Stimulated activated naive B cell treated with anti-CD40 and anti-IgM and Interleukin-4, amounts not matched to agents 10 μg/mL and 1 μg/mL and 100 μg/mL, for 72 hours (primary cell): ENCODE measurements at regions not wholly inside any gene's neighbourhood (a gene's known extent, or its start where the extent isn't known, plus 50 kb on each side); places are given as distances from the start of the nearest gene placed in this dataset.
"Not testable (repeated sequence)": the region's sequence is repeated elsewhere in the genome, so short reads cannot be mapped to it uniquely, and the experiment has no call there.

ENCODE experiments used
- ATAC-seq, 2 donors: fragments of 150-1000 bp; cut with Tn5 transposase; replicated peaks; 2 replicates each; pipeline ENCODE4 v1.10.0; 2021; ENCODE audit warnings: moderate library complexity in 1 of 2
- DNase-seq: peaks from one replicate; pipeline ENCODE4 v3.0.0; 2021
- H3K27ac Mint-ChIP-seq: one replicate; pipeline ENCODE4 v1.8.0; 2022; ENCODE audit warnings: mild to moderate bottlenecking, mixed read lengths
- H3K27me3 Mint-ChIP-seq, 2 donors: one replicate each; pipeline ENCODE4 v1.8.0; 2022; ENCODE audit warnings: mixed read lengths in 2 of 2
- H3K36me3 Mint-ChIP-seq, 2 donors: one replicate each; pipeline ENCODE4 v1.8.0; 2022; ENCODE audit warnings: mixed read lengths in 2 of 2, mild to moderate bottlenecking in 1 of 2
- H3K4me1 Mint-ChIP-seq, 2 donors: one replicate each; pipeline ENCODE4 v1.8.0; 2022; ENCODE audit warnings: mixed read lengths in 2 of 2, mild to moderate bottlenecking in 1 of 2
- H3K4me3 Mint-ChIP-seq, 2 donors: one replicate each; pipeline ENCODE4 v1.8.0; 2022; ENCODE audit warnings: mild to moderate bottlenecking in 2 of 2, mixed read lengths in 2 of 2, moderate library complexity in 1 of 2
- H3K9me3 Mint-ChIP-seq, 2 donors: one replicate each; pipeline ENCODE4 v1.8.0; 2022; ENCODE audit warnings: mixed read lengths in 2 of 2, mild to moderate bottlenecking in 1 of 2

DNA sequence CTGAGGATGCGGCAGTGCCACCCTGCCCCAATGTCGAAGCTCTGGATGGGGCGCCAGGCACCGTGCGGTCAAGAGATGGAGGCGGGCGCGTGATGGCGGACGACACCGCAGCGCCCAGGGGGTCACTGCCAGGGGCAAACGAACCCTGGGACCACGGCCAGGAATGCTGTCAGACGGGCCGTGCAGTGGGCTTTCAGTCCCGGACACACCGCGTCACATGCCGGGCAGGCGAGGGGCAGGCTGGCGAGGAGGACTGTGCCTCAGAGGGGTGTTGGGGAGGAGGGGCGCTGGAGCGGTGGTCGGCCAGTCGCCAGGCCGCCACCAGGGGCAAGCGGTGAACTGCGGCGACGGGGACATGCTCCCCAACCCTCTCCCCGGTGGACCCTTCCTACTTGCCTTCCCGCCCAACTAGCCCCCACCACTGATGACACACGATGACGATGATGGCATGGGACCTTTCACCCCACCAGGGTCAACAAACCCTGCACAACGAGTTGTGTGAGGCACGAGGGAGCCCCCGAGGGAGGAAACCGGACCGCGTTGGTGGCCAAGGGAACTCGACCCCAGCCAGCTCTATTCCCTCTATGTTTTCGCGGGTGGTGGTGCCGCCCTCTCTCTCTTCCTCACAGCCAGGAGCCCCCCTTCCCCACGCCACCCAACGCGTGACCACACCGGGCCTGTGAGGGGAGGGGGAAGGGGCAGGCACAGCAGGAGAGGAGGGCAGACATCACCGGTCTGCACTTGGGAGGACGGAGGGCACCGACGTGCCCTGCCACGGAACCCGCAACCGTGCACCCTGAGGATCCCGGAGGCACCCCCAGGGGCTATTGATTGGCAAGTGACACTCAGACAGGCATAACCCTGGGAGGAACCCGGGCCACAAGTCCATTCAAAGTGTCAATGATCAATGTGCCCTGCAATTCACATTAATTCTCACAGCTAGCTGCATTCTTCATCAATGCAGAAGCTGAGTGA lies 1960.9 kb upstream of the DEFB115 start:
- no peak overlapping the region for H3K27ac Mint-ChIP-seq
- no peak for ATAC-seq
- H3K27me3 Mint-ChIP-seq = no peaks in the 10 kb centered on the region
- peaks cover 13 to 21% of the 10 kb centered on the region in 2 donors for H3K9me3 Mint-ChIP-seq
- H3K4me1 Mint-ChIP-seq = no peaks in the 10 kb centered on the region
- peaks cover 0 to 2% of the 10 kb centered on the region in 2 donors for H3K36me3 Mint-ChIP-seq
- H3K4me3 Mint-ChIP-seq = no peak overlapping the region
- no peak for DNase-seq

DNA sequence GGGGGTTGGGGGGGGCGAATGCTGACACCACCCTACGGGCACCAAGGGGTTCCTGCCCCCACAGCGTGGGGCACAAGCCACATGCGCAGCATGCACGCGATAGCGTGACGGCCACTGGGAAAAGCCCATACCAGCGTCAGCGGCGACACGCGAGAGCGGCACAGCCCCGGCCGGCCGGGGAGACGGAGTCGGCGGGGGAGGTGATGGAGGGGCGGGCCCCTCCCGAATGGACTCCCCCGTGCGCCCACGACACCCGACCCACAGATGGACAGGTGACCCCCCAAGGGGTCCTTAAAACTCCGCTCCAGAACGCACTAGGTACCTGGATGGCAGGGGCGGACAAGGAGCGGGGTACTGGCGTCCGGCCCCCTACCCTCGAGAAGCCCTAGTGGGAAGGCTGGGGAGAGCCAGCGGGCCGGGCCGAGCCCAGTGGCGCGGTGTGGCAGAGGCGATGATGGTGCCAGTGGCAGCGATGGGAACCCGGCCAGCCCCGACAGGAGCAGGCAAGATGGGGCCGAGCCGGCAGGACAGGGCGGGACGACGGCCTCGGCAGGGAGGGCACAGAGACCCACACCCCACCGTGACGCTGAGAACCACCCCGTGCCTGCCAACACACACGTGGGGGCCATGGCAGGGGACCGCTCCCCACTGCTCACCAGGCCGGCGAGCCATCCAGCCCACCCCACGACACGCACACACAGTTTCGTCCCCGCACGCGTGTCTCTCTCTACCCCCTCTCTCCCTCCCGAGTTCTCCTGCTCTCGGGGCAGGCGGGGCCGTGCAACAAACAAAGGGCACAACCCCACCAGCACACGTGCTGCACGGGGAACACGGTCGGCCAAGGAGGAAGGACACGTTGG lies 1959.8 kb upstream of the DEFB115 start:
- no peak for DNase-seq

GRCh38 chr20:29298271-29298590 lies 1959.2 kb upstream of the DEFB115 start:
- no peak for DNase-seq
- Mint-ChIP-seq H3K27ac (no peak overlapping the region), H3K27me3 (no peaks in the 10 kb centered on the region), H3K4me3 (no peak overlapping the region), H3K4me1 (no peaks in the 10 kb centered on the region), H3K9me3 (peaks cover 18 to 24% of the 10 kb centered on the region in 2 donors), H3K36me3 (peaks cover 0 to 2% of the 10 kb centered on the region in 2 donors)
- ATAC-seq = no peak

More for the DNA sequence above, 1959.8 kb upstream of the DEFB115 start:
- H3K4me3 Mint-ChIP-seq = no peak overlapping the region
- no peaks in the 10 kb centered on the region for H3K27me3 Mint-ChIP-seq
- no peak overlapping the region for H3K27ac Mint-ChIP-seq
- no peaks in the 10 kb centered on the region for H3K4me1 Mint-ChIP-seq
- no peak for ATAC-seq
- peaks cover 14 to 21% of the 10 kb centered on the region in 2 donors for H3K9me3 Mint-ChIP-seq
- H3K36me3 Mint-ChIP-seq = peaks cover 0 to 2% of the 10 kb centered on the region in 2 donors

DNA sequence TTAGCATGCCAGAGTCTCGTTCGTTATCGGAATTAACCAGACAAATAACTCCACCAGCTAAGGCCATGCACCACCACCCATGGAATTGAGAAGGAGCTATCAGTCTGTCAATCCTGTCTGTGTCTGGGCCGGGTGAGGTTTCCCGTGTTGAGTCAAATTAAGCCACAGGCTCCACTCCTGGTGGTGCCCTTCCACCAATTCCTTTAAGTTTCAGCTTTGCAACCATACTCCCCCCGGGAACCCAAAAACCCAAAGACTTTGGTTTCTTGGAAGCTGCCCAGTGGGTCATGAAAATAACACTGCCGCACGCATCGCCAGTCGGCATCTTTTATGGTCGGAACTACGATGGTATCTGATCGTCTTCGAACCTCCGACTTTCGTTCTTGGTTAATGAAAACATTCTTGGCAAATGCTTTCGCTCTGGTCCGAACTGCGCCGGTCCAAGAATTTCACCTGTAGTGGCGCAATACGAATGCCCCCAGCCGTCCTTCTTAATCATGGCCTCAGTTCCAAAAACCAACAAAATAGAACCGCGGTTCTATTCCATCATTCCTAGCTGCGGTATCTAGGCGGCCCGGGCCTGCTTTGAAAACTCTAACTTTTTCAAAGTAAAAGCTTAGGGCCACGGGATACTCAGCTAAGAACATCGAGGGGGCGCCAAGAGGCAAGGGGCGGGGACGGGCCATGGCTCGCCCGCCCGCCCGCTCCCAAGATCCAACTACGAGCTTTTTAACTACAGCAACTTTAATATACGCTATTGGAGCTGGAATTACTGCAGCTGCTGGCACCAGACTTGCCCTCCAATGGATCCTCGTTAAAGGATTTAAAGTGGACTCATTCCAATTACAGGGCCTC lies 1958.5 kb upstream of the DEFB115 start:
- no peak for DNase-seq
- H3K4me1 Mint-ChIP-seq = no peaks in the 10 kb centered on the region
- peaks cover 0 to 2% of the 10 kb centered on the region in 2 donors for H3K36me3 Mint-ChIP-seq
- H3K27me3 Mint-ChIP-seq = no peaks in the 10 kb centered on the region
- H3K4me3 Mint-ChIP-seq = no peak overlapping the region
- no peak overlapping the region for H3K27ac Mint-ChIP-seq
- no peak for ATAC-seq
- H3K9me3 Mint-ChIP-seq = peaks cover 19 to 26% of the 10 kb centered on the region in 2 donors

DNA sequence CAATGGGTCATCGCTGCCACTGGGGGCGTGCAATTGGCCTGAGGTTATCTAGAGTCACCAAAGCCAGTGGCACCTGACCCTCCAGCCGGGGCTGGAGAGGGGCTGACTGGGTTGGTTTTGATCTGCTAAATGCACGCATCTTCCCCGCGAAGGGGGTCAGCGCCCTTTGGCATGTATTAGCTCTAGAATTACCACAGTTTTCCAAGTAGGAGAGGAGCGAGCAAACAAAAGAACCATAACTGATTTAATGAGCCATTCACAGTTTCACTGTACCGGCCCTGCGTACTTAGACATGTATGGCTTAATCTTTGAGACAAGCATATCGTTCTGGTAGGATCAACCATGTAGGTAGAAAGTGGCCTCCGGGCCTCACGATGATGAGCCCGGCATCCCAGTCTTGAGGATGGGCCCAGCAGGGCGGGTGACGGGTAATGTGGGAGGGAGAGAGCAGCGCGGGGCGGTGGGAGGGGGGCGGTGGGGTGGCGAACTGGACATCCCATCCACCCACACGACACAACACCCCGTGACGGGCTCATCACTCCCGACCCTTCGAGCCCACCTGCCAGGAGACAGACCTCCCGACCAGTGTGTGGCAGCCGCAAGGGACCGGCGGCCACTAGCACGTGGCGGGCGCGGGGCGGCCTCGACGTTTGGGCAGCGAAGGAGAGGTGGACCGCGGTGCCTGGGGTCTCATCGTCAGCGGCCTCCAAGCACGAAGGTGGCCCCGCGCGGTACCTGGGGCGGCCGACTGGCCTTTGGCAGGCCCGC lies 1957.5 kb upstream of the DEFB115 start:
- Mint-ChIP-seq H3K4me1 (no peaks in the 10 kb centered on the region), H3K36me3 (peaks cover 0 to 2% of the 10 kb centered on the region in 2 donors), H3K27ac (no peak overlapping the region), H3K9me3 (peaks cover 23 to 31% of the 10 kb centered on the region in 2 donors), H3K4me3 (no peak overlapping the region), H3K27me3 (no peaks in the 10 kb centered on the region)
- no peak for ATAC-seq
- DNase-seq = no peak

DNA sequence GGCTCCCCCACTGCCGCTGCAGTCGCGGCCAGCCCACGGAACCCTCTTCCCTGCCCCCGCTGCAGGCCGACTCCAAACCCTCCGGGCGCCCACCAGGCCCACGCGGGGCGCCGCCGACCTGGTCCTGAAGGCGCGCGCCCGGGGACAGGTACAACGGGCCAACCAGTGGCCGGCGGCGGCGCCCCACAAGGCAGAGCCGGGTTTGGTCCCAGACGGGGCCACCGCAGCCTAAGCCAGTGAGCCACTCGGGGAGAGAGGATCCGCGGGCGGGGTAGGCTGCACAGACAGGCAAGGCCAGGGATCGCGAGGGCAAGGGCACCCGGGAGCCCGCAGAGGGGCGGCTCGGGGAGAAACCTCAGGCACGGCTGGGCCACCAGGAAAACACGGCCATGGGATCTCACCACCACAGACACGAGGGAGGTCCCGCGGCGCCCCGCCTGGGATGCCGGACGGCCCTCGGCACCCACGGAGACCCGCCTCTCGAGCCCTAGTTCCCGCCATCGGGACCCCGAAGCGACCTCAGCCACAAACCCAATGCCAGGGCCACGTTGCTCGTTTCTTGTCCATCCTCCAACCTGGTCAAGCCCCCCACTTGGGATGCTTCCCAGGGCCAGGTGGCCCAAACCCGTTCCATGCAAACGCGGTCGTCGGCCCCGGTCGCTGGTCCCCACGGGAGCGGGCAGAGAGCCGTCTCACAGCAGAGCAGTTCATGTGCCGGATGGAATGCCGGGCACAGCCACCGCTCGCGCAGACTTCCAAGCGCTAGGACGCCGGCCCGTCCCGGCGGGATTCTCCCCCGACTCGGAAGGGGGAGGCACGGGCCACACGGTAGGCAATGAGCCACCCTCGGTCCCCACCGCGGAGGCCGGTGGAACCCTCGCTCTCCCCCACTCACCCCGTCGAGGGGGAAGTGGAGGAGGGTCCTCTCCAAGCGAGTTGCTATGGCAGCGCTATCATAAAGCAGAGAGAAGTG lies 1956.6 kb upstream of the DEFB115 start:
- Mint-ChIP-seq H3K27ac (no peak overlapping the region), H3K4me1 (peaks cover 0 to 4% of the 10 kb centered on the region in 2 donors), H3K9me3 (peaks cover 30 to 34% of the 10 kb centered on the region in 2 donors), H3K27me3 (peaks cover 3 to 5% of the 10 kb centered on the region in 2 donors), H3K36me3 (peaks cover 0 to 2% of the 10 kb centered on the region in 2 donors), H3K4me3 (no peak overlapping the region)
- DNase-seq (no peak), ATAC-seq (no peak)

- H3K27ac Mint-ChIP-seq = no peak overlapping the region
- DNase-seq = no peak
- peaks cover 29 to 32% of the 10 kb centered on the region in 2 donors for H3K9me3 Mint-ChIP-seq
- no peak for ATAC-seq
- H3K4me3 Mint-ChIP-seq = no peak overlapping the region
- H3K4me1 Mint-ChIP-seq = peaks cover 0 to 4% of the 10 kb centered on the region in 2 donors
- H3K36me3 Mint-ChIP-seq = peaks cover 0 to 2% of the 10 kb centered on the region in 2 donors
- peaks cover 3 to 5% of the 10 kb centered on the region in 2 donors for H3K27me3 Mint-ChIP-seq
Measured at GRCh38 chr20:29301624-29302259, 1955.7 kb upstream of the DEFB115 start.

- Mint-ChIP-seq H3K4me1 (peaks cover 0 to 4% of the 10 kb centered on the region in 2 donors), H3K27ac (no peak overlapping the region), H3K9me3 (peaks cover 30 to 32% of the 10 kb centered on the region in 2 donors), H3K4me3 (no peak overlapping the region), H3K36me3 (no peaks in the 10 kb centered on the region), H3K27me3 (peaks cover 3 to 5% of the 10 kb centered on the region in 2 donors)
- ATAC-seq (no peak), DNase-seq (no peak)
Measured at GRCh38 chr20:29302979-29303644, 1954.4 kb upstream of the DEFB115 start.

DNA sequence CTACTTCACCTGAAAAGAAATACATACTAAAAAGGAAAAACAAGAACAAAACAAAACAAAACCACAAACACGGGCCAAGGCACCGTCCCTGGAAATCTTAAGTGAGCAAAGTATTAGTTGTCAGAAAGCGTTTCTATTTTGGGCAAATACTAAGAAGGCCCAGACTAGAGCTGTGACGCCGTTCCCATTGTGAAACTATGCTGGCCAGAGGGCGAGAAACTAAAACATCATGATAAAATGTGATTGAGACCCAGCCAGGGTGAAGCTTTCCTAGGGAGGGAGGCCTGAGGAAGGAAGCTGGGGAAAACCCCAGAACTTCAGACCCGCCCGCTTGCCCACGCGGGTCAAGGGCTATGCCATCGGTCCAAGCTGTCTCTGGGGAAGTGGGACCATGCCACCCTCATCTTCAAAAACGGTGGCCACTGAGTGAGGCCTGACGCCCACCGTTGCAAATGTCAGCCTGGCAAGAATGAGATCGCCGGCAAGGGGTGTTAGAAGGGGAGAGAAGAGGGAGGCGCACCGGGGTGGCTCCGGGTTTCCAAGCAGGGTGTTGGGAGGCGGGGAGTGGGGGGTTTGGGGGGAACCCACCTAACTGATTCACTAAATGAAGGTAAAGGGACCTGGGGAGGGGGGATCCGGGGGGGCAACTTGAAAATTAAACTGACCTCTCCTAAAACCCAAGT lies 1950.9 kb upstream of the DEFB115 start:
- Mint-ChIP-seq H3K9me3 (peaks cover 30 to 34% of the 10 kb centered on the region in 2 donors), H3K27me3 (peaks cover 3 to 11% of the 10 kb centered on the region in 2 donors), H3K4me1 (peaks cover 0 to 4% of the 10 kb centered on the region in 2 donors), H3K4me3 (no peak overlapping the region), H3K27ac (no peak overlapping the region), H3K36me3 (no peaks in the 10 kb centered on the region)
- ATAC-seq (no peak), DNase-seq (no peak)

DNA sequence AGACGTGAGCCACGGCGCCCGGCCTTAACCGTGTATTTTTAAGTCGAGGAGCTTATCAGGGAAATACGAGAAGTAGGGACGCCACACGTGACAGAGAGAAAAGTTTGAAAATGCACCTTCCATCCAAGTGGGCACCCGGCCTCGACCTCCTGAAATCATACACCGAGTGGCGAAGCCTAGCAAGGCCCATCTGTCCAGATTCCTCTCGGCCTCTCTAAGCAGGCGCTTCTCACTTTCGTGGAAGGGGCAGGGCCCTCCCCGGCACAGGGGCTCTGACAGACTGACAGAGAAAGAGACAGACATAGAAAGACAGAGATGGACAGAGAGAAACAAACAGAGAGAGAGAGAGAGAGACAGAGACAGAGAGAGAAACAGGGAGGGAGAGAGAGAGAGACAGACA lies 1950.0 kb upstream of the DEFB115 start:
- H3K4me3 Mint-ChIP-seq, H3K36me3 Mint-ChIP-seq, H3K4me1 Mint-ChIP-seq, ATAC-seq, DNase-seq, H3K27ac Mint-ChIP-seq: not testable (repeated sequence)
- H3K27me3 Mint-ChIP-seq = peaks cover 3 to 11% of the 10 kb centered on the region in 2 donors
- H3K9me3 Mint-ChIP-seq = peaks cover 32 to 39% of the 10 kb centered on the region in 2 donors

DNA sequence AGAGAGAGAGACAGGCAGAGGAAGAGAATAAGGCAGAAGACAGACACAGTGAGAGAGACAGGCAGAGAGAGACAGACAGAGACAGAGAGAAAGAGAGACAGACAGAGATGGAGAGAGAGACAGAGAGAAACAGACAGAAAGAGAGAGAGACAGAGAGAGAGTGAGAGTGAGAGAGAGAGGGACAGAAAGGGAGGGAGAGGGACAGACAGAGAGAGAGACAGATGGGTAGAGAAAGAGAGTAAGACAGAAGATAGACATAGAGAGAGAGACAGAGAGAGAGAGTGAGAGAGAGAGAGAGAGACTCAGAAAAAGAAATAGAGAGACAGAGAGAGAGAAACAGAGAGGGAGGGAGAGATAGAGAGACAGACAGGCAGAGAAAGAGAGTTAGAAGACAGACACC lies 1948.5 kb upstream of the DEFB115 start:
- H3K4me1 Mint-ChIP-seq, H3K36me3 Mint-ChIP-seq, ATAC-seq, H3K27ac Mint-ChIP-seq, DNase-seq, H3K4me3 Mint-ChIP-seq: not testable (repeated sequence)
- Mint-ChIP-seq H3K9me3 (peaks cover 30 to 42% of the 10 kb centered on the region in 2 donors), H3K27me3 (peaks cover 3 to 11% of the 10 kb centered on the region in 2 donors)
